HG02610 (cell line): ENCODE measurements at regions not wholly inside any gene's neighbourhood (a gene's known extent, or its start where the extent isn't known, plus 50 kb on each side); places are given as distances from the start of the nearest gene placed in this dataset.

Source experiments
- ATAC-seq: cut with Tn5 transposase; IDR thresholded peaks from one replicate; pipeline ENCODE4 v1.9.1; 2021; ENCODE audit warnings: mild to moderate bottlenecking, moderate library complexity; ENCODE audit not compliant: unreplicated experiment

DNA sequence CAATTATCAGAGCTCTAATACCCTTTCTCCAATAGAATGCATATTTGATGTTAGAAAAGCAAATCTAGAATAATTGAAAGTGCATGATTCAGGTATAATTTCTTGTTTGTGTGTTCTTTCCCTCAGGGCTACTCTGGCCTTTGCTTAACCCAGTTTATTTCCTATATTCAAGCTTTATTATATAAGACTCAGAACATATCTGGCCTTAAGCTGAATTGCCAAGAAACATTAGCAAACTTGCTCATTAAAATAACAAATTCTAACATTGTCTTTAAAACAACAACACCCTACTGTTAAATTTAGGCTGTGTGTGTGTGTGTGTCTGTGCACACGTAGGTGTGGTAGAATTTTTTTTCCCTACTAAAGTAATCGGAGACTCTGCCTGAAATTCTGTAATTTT is 426.5 kb downstream of the UTRN start:
- ATAC-seq = no peak

DNA sequence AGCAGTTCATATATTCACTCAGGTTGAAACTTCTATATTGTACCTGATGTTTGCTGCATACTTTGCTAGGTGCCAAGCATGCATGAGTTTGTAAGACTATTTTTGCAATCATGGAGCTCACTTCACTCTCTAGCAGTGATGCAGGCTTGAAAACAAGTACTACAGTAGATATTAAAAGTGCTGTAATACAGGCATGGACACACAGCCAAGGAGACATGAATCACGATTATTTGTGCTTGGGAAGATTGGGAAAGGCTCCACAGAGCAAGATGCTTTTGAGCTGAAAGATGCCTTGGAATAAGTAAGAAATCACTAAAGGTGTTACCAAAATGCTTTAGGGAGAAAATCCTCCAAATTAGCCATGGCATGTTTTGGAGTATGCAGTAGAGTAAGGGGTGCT is 427.4 kb downstream of the UTRN start:
- no peak for ATAC-seq

GRCh38 chr6:144714021-144714712 is 429.0 kb downstream of the UTRN start:
- no peak for ATAC-seq

DNA sequence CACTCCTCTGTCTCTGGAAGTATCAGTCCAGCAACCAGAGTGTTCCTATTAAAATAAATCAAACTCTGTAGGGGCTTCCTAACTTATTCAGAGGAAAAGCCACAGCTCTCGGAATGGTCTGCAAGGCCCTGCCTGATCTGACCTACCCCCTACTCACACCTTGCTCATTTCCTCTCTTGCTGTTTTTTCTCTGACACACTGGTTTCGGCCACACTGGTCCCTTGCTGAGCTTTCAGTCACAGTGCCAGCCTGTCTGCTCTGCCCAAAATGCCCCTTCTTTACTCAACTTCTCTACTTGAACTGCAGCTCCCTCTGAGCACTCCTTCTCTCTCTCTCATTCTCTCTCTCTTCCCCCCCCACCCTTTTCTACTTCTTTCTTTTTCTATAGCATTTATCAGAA is 430.2 kb downstream of the UTRN start:
- no peak for ATAC-seq

DNA sequence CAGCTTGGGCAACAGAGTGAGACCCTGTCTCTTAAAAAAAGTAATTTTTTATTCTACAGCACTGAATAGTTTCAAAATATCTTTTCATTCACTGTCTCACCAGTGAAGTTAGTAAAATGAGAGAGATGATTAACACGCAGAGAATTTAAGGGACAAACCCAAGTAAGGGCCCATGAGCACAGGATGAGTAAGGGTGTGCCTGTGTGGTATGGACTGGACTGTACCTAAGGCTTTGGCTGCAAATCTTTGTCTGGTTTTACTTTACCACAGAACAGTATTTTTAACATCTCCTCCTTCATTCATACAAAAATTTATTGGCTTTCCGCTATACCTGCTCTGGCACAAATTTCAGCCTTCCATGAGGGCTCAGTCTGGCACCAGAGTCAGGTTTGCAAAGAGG is 433.3 kb downstream of the UTRN start:
- peak; percentile 39 for ATAC-seq

DNA sequence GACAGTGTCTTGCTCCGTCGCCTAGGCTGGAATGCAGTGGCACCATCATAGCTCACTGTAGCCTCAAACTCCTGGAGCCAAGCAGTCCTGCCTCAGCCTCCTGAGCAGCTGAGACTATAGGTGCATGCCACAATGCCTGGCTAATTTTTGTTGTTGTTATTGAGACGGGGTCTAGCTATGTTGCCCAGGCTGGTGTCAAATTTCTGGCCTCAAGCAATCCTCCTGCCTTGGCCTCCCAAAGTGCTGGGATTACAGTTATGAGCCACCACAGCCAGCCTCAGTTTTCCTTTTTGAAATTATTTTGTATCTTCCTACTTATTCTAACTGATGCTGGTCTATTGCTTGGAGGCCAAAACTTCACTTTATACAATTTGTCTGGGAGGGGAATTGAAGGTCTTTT is 436.1 kb downstream of the UTRN start:
- ATAC-seq = no peak

DNA sequence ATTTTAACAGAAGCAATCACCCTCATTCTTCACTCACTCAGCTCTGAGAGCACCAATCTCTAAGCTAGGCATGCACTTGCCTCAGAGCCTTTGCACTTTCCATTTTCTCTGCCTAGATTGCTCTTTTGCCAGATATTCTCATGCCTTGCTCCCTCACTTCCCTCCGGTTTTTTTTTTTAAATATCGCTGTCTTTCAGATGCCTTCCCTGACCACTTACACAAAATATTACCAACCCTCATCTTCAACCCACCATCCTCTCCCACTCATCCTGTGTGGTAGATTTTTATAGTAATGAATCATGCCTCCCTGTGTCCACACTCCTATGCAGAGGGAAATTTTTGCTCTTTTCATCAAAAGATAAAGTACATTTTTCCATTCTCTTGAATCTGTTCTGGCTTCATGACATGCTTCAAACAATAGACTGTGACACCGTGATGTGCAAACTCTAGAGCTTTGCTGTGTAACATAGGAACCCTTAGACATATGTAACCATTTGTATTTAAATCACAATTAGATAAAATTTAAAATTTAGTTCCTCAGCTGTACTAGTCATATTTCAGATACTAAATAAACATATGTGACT is 437.1 kb downstream of the UTRN start:
- ATAC-seq = no peak

GRCh38 chr6:144722925-144723324 is 437.8 kb downstream of the UTRN start:
- peak; percentile 48 for ATAC-seq

- no peak for ATAC-seq
These were observed 438.3 kb downstream of the UTRN start for GRCh38 chr6:144723431-144723830.

DNA sequence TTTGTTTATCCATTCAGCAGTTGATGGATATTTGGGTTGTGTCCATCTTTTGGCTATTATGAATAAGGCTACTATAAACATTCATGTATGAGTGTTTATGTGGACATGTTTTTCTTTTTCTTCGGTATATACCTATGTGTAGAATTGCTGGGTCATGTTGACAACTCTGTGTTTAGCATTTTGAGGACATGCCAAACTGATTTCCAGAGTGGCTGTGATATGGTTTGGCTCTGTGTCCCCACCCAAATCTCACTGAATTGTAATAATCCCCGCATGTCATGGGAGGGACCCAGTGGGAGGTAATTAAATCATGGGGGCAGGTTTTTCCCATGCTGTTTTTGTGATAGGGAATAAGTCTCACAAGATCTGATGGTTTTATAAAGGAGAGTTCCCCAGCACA is 439.7 kb downstream of the UTRN start:
- ATAC-seq = no peak

- peak; percentile 73 for ATAC-seq
These were observed 440.8 kb downstream of the UTRN start for GRCh38 chr6:144725736-144726522.

DNA sequence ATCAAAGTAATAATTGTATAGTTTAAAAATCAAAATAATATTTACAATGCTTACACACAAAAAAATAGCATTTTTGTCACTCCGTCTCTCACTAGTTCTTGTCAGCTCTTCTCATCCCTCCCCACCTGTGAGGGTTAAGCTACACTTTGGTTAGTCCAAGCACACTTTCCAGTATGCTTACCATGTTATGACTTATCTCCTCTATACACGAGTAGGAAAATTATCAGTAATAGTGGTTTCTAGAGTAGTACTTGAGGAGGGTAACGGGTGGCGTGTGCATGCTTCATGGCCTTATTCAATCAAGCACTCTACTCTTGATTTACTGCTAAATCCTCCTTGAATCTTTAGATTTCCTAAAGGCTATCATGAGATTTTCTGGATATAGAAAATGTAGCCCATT is 443.7 kb downstream of the UTRN start:
- no peak for ATAC-seq

DNA sequence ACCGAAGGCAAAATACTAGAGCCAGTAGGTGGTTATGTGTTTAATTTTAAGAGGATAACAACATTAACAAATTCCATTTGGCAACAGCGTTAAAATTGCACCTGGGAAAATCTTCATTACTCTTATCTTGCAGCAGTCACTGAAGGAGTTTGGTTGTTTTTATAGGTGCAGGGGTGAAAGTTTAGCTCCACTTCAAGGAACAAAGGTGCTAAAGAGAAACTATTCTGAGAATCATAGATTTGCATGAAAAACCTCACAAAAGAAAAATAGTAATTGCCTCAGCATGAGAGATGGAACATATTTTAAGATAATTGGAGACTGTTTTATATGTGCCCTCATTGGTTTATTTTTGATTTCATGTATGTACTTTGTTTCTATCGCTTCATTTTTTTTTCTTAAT is 444.4 kb downstream of the UTRN start:
- ATAC-seq = peak; percentile 42

DNA sequence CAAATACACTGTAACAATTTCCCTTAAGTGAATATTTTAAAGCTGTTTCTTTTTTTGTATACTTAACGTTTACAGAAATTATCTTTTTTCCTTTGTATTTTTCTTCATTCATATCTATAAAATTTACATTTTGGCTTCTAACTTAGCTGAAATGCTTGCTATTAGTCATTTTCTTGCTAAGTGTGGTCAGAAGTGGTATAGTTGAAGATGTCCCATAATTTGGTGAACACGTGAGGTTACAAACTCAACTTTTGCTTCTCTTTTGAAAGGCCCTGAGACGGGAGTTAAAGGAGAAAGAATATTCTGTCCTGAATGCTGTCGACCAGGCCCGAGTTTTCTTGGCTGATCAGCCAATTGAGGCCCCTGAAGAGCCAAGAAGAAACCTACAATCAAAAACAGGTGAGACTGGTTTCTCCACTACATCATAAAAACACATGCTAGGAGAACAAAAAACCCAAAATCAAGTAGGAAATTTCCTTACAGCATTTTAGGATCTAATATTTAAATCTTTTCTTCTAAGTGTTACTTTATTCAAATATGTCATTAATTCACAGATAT is 445.0 kb downstream of the UTRN start:
- peak; percentile 47 for ATAC-seq

GRCh38 chr6:144731229-144731628 is 446.1 kb downstream of the UTRN start:
- ATAC-seq = no peak

GRCh38 chr6:144736763-144737162 is 451.6 kb downstream of the UTRN start:
- ATAC-seq = no peak

DNA sequence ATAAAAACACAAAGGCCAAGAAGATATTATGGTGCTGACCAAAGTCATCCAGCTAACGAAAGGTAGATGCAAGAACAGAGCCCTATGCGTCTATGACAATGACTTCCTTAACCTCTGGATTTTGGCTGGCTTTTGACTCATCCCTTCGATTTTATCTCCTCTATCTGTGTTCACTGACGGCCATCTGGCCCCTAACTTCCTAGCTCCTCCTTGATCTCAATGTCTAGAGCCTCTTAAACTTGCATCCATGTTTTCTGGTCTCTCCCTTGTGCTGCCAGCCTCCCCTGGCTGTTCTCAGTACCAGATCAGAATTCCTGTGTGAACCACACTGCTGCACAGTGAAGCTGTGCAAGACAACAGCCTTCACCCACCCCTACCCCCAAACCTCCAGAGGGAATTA is 452.9 kb downstream of the UTRN start:
- no peak for ATAC-seq

GRCh38 chr6:144739873-144740272 is 454.7 kb downstream of the UTRN start:
- no peak for ATAC-seq

GRCh38 chr6:144741659-144742058 is 456.5 kb downstream of the UTRN start:
- ATAC-seq = no peak

GRCh38 chr6:144742779-144743178 is 457.6 kb downstream of the UTRN start:
- no peak for ATAC-seq

DNA sequence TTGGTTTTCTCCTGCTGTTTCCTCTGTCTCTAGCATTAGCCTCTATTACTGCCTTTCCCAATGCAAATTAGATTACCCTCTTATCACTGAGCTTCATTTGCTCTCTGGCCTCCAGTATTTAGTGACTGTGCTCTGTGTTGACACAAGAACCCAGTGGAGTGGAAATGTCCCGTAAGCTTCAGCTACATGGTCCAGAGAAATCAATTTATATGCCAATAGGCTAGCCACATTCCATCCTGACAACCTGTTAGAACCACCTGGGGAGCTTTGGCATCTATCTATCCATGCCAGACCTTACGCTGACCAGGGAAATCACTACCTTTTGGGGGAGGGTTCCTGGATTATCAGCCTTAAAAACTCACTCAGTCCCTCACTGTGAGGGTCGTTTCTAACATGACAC is 459.6 kb downstream of the UTRN start:
- ATAC-seq = no peak

- ATAC-seq = no peak
These were observed 460.3 kb downstream of the UTRN start for GRCh38 chr6:144745439-144745838.
